ENCODE measurements at regions not wholly inside any gene's neighbourhood (a gene's known extent, or its start where the extent isn't known, plus 50 kb on each side); places are given as distances from the start of the nearest gene placed in this dataset.

DNA sequence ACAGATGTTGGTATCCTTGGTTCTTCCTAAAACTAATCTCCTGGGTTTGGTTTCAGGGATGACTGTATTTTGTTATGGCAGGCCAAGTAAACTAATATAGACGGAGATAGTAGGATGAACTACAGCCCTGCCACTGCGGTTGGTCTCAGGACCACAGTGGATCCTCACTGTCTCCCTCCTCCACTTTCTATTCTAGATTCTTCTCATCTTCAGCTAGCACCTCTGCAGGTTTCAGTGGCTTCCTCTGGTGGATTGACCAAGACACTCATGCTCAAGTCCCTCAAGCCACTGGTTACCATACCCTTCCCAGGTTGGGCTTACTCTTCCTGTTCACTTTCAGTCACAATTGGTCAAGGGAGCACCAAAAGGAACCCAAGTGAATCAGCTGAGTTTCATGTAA lies 71.1 kb upstream of the CLDN18 start:
- TF ChIP-seq POLR2A (IDR thresholded peaks at IDR 0.05): no peak
- H3K9me3 ChIP-seq: no peaks in the 10 kb centered on the region
- H3K4me3 ChIP-seq: no peak overlapping the region
- intact Hi-C loops (cut with DNase I; ENCODE audit: low total_unique reads): no loop called here
- DNase-seq: no peak
- H3K36me3 ChIP-seq: no peaks in the 10 kb centered on the region
- no peaks in the 10 kb centered on the region for H3K27me3 ChIP-seq
- no peak overlapping the region for H3K27ac ChIP-seq
- no peaks in the 10 kb centered on the region for H3K4me1 ChIP-seq

DNA sequence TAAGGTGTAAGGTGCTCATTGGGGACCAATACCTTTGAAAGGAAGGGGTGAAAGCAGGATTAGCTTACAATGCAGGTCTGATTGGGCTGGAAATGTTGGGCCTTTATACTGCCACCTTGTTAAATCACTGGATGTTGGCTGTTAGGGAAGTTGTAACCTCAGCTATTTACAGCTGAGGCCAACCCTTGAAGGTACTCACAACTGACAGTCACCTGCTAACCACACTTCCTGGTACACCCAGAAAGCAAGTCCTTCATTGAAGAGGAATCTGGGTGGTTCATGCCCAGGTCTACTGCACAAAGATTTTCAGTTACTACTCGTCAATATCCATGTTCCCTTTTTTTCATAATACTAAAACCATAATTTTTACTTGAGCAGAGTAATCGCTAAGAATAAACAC lies 65.4 kb upstream of the CLDN18 start:
- Histone ChIP-seq H3K4me1 (no peaks in the 10 kb centered on the region), H3K36me3 (no peaks in the 10 kb centered on the region), H3K4me3 (no peak overlapping the region), H3K27ac (no peak overlapping the region), H3K27me3 (no peaks in the 10 kb centered on the region), H3K9me3 (no peaks in the 10 kb centered on the region)
- intact Hi-C loops (cut with DNase I; ENCODE audit: low total_unique reads): no loop called here
- DNase-seq: no peak
- TF ChIP-seq, protein P1, sequence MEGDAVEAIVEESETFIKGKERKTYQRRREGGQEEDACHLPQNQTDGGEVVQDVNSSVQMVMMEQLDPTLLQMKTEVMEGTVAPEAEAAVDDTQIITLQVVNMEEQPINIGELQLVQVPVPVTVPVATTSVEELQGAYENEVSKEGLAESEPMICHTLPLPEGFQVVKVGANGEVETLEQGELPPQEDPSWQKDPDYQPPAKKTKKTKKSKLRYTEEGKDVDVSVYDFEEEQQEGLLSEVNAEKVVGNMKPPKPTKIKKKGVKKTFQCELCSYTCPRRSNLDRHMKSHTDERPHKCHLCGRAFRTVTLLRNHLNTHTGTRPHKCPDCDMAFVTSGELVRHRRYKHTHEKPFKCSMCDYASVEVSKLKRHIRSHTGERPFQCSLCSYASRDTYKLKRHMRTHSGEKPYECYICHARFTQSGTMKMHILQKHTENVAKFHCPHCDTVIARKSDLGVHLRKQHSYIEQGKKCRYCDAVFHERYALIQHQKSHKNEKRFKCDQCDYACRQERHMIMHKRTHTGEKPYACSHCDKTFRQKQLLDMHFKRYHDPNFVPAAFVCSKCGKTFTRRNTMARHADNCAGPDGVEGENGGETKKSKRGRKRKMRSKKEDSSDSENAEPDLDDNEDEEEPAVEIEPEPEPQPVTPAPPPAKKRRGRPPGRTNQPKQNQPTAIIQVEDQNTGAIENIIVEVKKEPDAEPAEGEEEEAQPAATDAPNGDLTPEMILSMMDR (IDR thresholded peaks at IDR 0.05): no peak
- no peak for TF ChIP-seq POLR2A (IDR thresholded peaks at IDR 0.05)

DNA sequence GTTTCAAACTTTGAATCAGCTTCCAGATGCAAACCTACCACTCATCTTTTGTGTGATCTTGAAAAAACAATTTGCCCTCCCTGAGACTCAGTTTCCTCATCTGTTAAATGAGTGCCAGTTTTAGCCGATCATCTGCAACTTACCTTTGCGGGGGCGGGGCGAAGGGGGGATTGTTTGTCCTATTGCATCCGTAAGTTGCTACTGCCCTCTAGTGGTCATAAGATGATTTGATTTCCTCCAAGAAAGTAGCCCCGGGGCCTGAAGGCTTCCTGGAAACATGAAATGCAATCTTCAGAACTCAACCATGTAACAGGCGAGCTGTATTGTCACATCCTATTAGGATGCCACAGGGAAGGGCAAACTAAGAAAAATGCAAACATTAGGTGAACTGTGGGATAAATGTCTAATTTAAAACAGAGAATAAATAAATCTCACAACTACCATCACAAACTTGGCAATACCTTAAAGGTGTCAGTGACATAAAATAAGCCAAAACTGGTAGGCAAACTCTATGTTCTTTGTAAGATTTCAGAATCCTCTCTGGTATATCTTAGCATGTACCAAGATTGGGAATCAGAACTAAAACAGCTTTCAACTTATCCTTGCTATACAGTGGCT lies 63.5 kb upstream of the CLDN18 start:
- intact Hi-C loops (cut with DNase I; ENCODE audit: low total_unique reads): no loop called here
- H3K9me3 ChIP-seq: no peaks in the 10 kb centered on the region
- TF ChIP-seq, protein P1 (IDR thresholded peaks at IDR 0.05): peak; percentile 38 to 52 (median 44)
- TF ChIP-seq POLR2A (IDR thresholded peaks at IDR 0.05): no peak
- H3K4me1 ChIP-seq: no peaks in the 10 kb centered on the region
- DNase-seq: peak; percentile 18 to 34
- H3K27me3 ChIP-seq: no peaks in the 10 kb centered on the region
- no peak overlapping the region for H3K27ac ChIP-seq
- no peaks in the 10 kb centered on the region for H3K36me3 ChIP-seq
- no peak overlapping the region for H3K4me3 ChIP-seq

DNA sequence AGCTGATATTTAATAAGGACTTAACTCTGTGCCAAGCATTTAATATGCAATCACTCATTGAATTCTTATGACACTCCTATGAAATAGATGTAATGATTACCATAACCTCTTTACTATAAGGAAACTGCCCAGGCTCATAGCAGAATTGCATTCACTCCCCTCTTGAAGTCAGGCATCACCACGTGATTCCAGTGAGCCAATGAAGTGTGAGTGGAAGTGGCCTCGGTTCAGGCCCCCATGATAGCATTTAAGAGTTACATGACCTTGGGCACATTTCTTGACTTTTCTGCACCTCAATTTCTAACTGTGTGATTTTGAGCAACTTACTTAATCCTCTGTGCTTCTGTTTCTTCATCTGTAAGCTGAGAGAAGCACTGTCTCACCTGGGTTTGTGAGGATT lies 62.8 kb upstream of the CLDN18 start:
- intact Hi-C loops (cut with DNase I; ENCODE audit: low total_unique reads): no loop called here
- H3K27me3 ChIP-seq: no peaks in the 10 kb centered on the region
- H3K36me3 ChIP-seq: no peaks in the 10 kb centered on the region
- H3K4me1 ChIP-seq: no peaks in the 10 kb centered on the region
- H3K9me3 ChIP-seq: no peaks in the 10 kb centered on the region
- no peak overlapping the region for H3K27ac ChIP-seq
- DNase-seq: no peak
- H3K4me3 ChIP-seq: no peak overlapping the region
- TF ChIP-seq POLR2A (IDR thresholded peaks at IDR 0.05): no peak
- TF ChIP-seq, protein P1 (IDR thresholded peaks at IDR 0.05): no peak

DNA sequence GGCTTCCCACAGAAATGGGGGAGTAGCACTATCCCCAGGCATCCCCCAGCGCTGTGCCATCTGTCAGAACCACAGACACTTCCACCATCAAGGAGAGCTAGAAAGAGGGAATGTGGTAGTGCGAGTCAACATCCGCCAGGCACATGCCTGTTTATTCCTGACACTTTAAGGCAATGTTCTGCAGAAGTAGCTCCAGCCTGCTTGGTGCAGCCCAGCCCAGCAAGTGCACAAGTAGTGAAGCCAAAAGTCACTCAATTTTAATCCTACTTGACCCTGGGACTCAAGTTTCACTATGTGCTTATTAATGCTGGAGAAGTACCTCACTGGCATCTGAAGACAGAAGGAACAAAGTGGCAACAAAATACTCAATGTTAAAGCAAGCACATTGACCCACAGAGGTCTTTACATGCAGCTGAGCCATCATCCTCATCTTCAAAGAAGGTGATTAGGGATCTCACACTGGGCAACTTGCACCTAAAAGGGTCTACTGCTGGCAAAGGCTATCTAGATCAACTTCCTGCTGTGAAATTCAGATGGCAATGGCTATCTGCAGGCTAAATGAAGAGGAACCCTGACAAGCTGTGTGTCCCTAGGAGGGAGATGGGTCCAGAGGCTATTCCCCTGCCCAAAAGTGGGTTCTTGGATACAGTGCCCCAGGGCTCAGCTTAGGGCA lies 61.4 kb upstream of the CLDN18 start:
- TF ChIP-seq POLR2A (IDR thresholded peaks at IDR 0.05): no peak
- TF ChIP-seq, protein P1 (IDR thresholded peaks at IDR 0.05): no peak
- Histone ChIP-seq H3K27me3 (no peaks in the 10 kb centered on the region), H3K36me3 (no peaks in the 10 kb centered on the region), H3K4me3 (no peak overlapping the region), H3K4me1 (no peaks in the 10 kb centered on the region), H3K27ac (no peak overlapping the region), H3K9me3 (no peaks in the 10 kb centered on the region)
- no peak for DNase-seq
- intact Hi-C loops (cut with DNase I; ENCODE audit: low total_unique reads): no loop called here

Data from uterus (tissue), 3 donors.